Hepatic stellate cell (primary cell): ENCODE measurements at regions not wholly inside any gene's neighbourhood (a gene's known extent, or its start where the extent isn't known, plus 50 kb on each side); places are given as distances from the start of the nearest gene placed in this dataset.
"Not testable (repeated sequence)": the region's sequence is repeated elsewhere in the genome, so short reads cannot be mapped to it uniquely, and the experiment has no call there.

Experiments used
- DNase-seq: peaks from one replicate; pipeline ENCODE4 v3.0.0; 2011; ENCODE audit warnings: low spot score

DNA sequence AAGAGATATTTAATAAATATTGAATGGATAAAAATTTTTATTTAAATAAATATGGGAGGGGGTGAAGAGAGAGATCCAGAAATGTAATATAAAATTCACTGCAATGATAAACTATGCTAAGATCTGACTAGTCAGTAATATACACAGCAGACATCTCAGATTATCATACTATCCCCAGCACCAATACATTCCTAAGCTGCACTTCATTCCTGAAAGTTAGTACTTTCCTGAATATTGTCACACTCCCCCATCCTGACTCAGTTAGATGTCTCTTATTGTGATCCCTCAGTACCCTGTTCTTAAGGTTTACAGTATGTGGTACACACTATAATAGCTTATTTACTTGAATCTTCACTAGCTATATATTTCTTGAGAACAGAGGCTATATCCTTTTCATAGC is 88.3 kb upstream of the KCNQ5 start:
- DNase-seq = peak; percentile 11

DNA sequence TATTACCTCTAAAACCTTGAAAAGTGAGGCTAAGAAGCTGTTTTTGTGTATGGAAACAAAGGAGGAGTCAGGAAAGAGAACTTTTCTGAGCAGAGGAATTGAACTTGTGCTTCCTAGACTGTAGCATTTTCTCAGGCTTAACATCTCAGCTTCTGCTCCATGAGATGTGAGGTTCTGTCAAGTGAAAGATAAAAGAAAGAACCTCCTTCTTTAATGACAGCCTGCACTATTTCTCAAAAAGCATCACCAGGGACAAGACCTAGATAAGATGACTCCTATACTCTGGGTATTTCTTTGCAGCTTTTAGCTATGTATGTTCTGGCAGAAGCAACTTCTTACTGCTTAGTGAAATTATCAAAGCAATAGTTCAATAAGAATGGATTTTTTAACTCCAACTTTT is 87.6 kb upstream of the KCNQ5 start:
- no peak for DNase-seq

DNA sequence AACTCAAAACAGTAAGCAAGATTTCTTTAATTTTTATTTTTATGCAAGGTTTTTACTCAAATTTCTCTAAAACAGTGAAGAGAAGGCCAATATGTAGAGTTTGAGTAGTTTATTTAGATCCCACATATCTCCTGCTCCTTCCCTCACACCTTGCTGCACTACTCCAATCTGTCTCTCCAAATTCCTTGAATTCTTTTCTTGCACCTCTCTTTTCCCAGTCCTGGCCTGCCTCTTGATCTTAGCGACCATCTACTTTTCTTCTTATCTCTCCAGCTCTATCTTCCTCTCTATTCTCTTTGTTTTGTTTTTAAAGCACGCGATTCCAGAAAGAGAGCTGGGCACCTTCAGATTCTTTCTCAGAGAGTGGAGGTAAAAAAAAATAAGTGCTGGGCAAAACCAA is 86.7 kb upstream of the KCNQ5 start:
- DNase-seq = no peak

GRCh38 chr6:72547020-72547419 is 74.8 kb upstream of the KCNQ5 start:
- DNase-seq = no peak

GRCh38 chr6:72551470-72551869 is 70.4 kb upstream of the KCNQ5 start:
- DNase-seq = no peak

DNA sequence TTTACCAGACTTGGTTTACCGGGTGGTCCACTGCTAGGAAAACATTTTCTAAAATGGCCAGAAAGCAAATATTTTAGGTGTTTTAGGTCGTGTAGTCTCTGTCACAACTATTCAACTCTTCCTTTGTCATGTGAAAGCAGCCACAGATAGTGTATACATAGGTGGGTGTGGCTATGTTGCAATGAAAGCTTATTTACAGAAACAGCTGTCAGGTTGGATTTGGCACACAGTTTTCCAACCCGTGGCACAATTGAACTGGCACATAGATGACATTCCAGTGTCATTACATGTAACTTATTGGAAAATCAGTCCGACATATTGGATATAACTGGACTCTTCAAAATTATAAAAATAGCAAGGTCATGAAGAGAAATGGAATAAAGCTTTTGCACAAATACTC is 68.9 kb upstream of the KCNQ5 start:
- DNase-seq = no peak

DNA sequence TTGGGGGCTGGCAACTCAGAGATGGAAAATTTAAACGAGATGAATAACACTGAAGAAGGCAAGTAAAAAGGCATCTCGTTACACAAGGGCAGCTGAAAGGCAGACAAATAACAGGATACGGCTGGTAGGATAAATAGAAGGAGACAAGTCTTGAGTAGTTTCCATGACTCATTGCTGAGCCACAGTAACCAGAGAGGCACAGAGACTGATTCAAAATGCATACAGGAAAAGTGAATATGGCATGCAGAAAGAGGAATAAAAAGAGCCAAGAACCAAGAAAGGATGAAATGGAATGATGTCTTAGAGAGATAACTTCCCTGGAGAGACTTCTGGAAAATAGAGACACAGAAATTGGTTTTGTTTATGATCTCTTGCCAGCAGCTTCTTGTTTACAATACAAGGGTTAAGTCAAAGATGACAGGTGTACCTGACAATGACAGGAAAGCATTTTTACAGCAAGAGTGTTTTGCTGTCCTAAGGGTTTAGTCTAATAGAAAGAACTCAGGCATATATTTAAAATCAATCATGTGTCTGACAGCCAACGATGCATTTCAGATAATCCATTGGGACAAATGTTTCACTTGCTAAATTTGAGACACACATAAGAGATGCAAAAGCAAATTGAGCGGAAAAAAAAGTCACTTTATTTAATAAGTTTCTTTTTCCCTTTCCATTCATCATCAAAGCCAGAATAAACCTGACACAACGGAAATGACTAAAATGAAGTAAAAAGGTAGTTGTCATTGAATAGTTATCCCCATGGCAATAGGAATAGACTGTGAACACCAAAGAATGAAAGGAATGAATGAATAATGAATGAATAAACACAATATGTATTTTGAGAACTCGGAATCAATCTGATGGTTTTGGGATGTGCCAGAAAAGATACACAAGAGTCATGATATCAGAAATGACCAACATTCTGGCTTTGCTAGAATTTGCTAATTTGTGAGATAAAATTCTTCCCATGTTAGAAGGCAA is 68.0 kb upstream of the KCNQ5 start:
- peak; percentile 28 for DNase-seq

DNA sequence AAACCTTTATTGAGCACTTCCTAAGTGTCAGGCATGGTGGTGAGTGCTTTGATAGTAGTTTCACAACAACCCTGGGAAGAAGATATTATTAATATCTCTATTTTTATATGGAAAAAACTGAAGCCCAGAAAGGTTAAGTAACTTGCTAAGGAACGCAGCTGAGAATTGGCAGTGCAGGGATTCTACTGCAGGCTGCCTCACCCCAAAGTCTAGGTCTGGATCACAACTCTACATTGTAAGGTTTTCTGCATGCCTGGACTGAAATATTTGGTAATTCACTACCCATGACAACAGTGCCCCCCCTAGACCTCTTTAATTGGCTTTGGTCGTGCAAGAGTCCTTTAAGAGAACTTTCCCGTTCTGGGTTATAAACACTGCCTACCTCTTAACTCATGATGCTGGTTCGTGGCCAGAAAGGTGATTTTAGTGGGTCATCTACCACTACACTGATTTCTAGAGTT is 67.1 kb upstream of the KCNQ5 start:
- no peak for DNase-seq

GRCh38 chr6:72559067-72559466 is 62.8 kb upstream of the KCNQ5 start:
- no peak for DNase-seq

- DNase-seq = no peak
These were observed 62.3 kb upstream of the KCNQ5 start for GRCh38 chr6:72559555-72559954.

GRCh38 chr6:72560721-72561593 is 60.9 kb upstream of the KCNQ5 start:
- no peak for DNase-seq

- no peak for DNase-seq
These were observed 60.2 kb upstream of the KCNQ5 start for GRCh38 chr6:72561629-72562028.

- DNase-seq = no peak
These were observed 57.6 kb upstream of the KCNQ5 start for GRCh38 chr6:72564231-72564630.

DNA sequence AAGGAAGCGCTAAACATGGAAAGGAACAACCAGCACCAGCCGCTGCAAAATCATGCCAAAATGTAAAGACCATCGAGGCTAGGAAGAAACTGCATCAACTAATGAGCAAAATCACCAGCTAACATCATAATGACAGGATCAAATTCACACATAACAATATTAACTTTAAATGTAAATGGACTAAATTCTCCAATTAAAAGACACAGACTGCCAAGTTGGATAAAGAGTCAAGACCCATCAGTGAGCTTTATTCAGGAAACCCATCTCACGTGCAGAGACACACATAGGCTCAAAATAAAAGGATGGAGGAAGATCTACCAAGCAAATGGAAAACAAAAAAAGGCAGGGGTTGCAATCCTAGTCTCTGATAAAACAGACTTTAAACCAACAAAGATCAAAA is 49.9 kb upstream of the KCNQ5 start:
- not testable (repeated sequence) for DNase-seq
